ENCODE measurements at regions not wholly inside any gene's neighbourhood (a gene's known extent, or its start where the extent isn't known, plus 50 kb on each side); places are given as distances from the start of the nearest gene placed in this dataset.
"Not testable (repeated sequence)": the region's sequence is repeated elsewhere in the genome, so short reads cannot be mapped to it uniquely, and the experiment has no call there.

- DNase-seq, result no peak
Observed at GRCh38 chr11:96794152-96794551, 404.3 kb downstream of the JRKL start.

DNA sequence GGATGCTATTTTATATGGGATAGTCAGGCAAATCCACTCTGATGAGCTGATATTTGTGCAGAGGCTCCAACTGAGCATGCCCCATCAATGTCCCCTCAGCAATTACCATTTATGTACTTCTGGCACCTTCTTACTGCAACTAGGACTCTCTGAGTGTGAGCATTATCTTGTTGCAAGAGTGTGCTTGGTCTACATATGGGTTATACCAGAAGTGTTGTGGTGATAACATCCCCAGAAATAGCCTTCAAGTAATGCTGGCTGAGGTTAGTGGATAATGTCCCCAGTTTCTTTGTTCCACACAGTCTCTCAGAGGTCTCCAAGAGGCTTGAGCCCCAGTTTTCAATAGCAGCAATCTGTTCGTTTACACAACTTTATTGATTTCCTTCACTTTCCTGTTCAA is 408.6 kb downstream of the JRKL start:
- DNase-seq, result no peak

- DNase-seq, result no peak
Observed at GRCh38 chr11:96815236-96815635, 425.4 kb downstream of the JRKL start.

- no peak for DNase-seq
Observed at GRCh38 chr11:96817482-96818399, 427.9 kb downstream of the JRKL start.

- DNase-seq, result no peak
Observed at GRCh38 chr11:96827164-96827563, 437.4 kb downstream of the JRKL start.

GRCh38 chr11:96841792-96842191 is 452.0 kb downstream of the JRKL start:
- no peak for DNase-seq

DNA sequence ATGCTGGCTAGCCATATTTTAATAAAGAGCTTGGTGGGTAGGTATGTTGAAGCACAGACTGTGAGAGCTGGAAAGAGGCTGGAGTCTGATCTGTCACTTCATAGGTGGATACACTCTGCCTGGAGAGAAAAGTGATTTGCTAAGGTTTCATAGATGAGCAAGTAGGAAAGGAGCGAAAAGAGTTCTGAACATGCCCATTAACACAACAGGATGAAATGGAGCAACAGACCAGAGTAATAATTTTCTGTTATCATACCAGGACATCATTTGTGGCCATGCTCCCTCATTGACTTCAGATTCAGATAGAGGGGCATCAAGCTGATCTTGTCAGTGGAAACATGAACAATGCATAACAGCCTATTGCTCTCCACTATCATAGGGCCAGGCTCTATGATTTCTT is 452.9 kb downstream of the JRKL start:
- DNase-seq, result no peak

DNA sequence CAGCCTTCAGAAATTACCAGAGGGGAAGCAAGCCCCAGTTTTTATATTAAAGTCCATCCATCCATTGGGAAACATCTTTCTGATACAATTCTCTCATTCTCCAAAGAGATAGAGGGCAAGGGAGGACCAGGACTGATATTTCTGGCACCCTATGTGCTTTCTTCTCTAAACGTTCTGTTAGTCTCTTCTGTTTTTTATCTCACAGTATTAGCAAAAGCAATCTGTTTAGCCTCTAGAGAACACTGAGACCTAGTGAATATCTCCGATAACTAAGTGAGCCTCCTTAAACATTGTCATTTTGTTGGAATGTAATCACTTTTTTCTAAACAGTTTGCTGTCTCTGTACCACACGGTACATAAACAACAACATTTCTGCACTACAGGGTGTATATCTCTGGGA is 464.6 kb downstream of the JRKL start:
- DNase-seq, result no peak

DNA sequence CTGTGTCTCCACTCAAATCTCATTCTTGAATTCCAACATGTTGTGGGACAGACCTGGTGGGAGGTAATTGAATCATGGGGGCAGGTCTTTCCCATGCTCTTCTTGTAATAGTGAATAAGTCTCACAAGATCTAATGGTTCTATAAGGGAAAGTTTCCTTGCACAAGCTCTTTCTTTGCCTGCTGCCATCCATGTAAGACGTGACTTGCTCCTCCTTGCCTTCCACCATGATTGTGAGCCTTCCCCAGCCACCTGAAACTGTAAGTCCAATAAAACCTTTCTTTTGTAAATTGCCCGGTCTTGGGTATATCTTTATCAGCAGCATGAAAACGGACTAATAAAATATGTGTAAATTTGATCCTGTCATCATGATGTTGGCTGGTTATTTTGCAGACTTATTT is 471.9 kb downstream of the JRKL start:
- DNase-seq, result not testable (repeated sequence)

DNA sequence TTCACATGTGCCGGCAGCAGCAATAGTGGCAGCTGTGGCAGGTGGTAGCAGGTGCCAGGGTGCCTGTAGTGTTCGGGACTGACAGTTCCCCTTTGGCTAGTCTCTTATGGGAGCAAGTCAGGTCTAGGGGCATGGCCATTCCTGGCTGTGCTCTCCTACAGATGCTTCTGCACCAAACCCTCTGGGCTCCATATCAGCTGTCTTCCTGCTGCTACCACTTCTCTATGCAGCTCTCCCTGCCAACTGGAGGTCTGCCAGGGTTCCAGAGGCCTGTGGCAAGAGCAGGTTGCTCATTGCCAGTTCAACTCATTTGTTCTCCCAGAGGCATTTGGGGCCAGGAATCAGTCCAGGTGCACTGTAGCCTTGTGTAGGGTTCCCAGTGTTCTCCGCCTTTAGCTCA is 473.7 kb downstream of the JRKL start:
- DNase-seq, result no peak

DNA sequence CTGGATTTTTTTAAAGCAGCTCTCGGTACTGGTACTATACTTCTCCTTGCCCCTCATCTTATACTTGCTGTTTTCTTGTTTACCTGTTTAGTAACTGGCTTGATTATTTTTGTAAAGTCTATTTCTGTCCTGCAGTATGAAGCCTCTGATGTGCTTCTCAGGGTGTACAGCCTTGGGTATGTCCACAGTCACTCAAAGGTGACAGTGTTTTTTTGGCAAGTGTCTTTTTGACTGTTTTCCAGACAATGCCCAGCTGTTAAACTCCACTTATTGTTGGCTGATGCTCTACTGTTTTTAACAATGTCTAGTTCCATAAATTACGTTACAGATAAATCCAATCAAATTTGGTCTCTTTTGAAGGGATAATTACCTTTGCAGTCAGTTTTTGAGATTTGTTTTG is 475.2 kb downstream of the JRKL start:
- DNase-seq, result no peak

GRCh38 chr11:96869207-96869606 is 479.4 kb downstream of the JRKL start:
- DNase-seq, result no peak

- no peak for DNase-seq
Observed at GRCh38 chr11:96875712-96876111, 485.9 kb downstream of the JRKL start.

- no peak for DNase-seq
Observed at GRCh38 chr11:96878299-96879051, 488.7 kb downstream of the JRKL start.

- DNase-seq, result not testable (repeated sequence)
Observed at GRCh38 chr11:96882622-96883021, 492.8 kb downstream of the JRKL start.

GRCh38 chr11:96885405-96885804 is 495.6 kb downstream of the JRKL start:
- DNase-seq, result no peak

GRCh38 chr11:96885912-96886311 is 496.1 kb downstream of the JRKL start:
- no peak for DNase-seq

GRCh38 chr11:96893988-96894387 is 504.2 kb downstream of the JRKL start:
- no peak for DNase-seq

- DNase-seq, result no peak
Observed at GRCh38 chr11:96894587-96894986, 504.8 kb downstream of the JRKL start.

DNA sequence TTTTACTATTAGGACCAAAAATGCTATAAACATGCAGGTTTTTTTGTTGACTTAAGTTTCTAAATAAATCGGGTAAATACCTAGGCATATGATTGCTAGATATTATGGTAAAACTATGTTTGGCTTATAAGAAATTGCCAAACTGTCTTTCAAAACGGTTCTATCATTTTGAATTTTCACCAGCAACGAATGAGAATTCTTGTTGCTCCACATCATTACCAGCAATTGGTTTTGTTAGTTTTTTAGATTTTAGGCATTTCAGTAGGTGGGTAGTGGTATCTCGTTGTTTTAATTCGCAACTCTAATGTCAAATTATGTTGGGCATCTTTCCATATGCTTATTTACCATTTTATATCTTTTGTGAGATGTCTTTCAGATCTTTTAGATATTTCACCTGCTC is 510.2 kb downstream of the JRKL start:
- DNase-seq, result no peak

DNA sequence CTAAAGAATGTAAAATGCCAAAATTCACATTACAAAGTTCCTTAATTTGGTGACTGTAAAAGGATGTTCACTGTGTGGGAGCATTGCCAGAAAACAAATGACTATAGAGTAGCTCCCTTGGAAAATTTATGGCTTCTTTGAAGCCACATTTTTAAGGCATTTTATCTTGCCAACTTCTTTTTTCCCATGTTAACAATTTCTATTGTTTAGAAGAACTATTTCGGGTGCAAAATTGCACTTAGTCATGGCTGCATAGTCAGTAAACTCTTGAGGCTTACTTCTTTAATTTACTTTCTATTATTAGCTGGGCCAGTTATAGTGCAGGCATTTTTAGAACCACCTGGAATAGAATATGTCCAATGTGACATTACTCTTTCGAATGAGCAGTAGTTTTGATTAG is 515.3 kb downstream of the JRKL start:
- no peak for DNase-seq

- DNase-seq, result no peak
Observed at GRCh38 chr11:96905663-96906062, 515.9 kb downstream of the JRKL start.

DNA sequence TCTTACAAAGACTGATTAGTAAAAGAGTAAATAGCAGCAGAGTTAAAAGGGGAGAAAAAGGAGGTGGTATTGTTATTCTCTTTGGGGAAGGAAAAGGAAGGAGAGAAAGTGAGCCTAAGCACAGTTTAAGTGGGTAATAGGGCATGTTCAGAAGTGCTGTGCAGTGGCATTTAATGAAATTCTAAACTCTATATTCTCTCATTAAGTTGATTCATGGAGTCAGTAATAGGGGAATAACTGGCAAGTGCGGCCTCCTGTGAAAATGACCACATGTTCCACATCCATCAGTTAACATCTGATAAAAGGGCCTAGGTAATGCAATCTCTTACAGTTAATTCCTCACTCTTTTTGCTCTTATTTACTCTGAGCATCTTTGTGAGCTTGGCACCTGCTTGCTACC is 516.7 kb downstream of the JRKL start:
- no peak for DNase-seq

DNA sequence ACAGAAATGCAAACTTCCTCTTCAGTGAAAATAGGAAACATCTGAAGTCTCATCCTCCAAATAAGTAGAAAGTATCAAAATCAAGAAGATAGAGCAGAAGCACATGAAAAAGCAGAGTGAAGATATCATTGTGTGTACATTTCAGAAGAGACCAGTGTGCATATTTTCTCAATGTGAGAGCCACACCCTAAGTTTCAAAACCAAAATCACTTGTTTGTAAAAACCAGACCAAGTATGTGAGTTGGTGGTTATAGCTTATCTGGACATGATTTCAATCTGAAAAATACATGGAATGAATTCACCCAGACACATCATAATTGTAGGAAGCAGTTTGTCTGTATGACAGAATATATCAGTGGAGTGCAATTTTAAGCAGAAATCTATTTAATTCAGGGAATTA is 536.0 kb downstream of the JRKL start:
- no peak for DNase-seq
